Lower leg skin (tissue), 4 donors: ENCODE measurements at regions not wholly inside any gene's neighbourhood (a gene's known extent, or its start where the extent isn't known, plus 50 kb on each side); places are given as distances from the start of the nearest gene placed in this dataset.

Experiments
- DNase-seq, 2 donors: peaks; one replicate each; pipeline ENCODE4 v3.0.0-alpha.2; 2019; ENCODE audit warnings: low spot score in 2 of 2
- H3K4me3 ChIP-seq: fragments of 200-600 bp; sonication (generic); 2 replicates; pipeline ENCODE4 v1.5.1; 2017; ENCODE audit warnings: mild to moderate bottlenecking, low read depth; ENCODE audit not compliant: poor library complexity, severe bottlenecking
- CTCF ChIP-seq, 3 donors: fragments of 450-650 bp; IDR thresholded peaks; one replicate each; pipeline ENCODE4 v1.5.1; 2016; ENCODE audit warnings: antibody characterized with exemption in 3 of 3, mild to moderate bottlenecking in 3 of 3, moderate library complexity in 2 of 3
- POLR2A ChIP-seq, 2 donors: fragments of 450-650 bp; IDR thresholded peaks; one replicate each; pipeline ENCODE4 v1.6.1; 2016 to 2017; ENCODE audit warnings: antibody characterized with exemption in 2 of 2, mild to moderate bottlenecking in 1 of 2, moderate library complexity in 1 of 2
- WGBS, 2 donors: methylation state at CpG; one replicate each; pipeline ENCODE4 v1.1.5; 2018; 5-methylcytosine and 5-hydroxymethylcytosine counted together
- intact Hi-C: fragments of 100-400 bp; cut with DNase I; formaldehyde crosslinking; loops from one replicate; pipeline ENCODE4 v1.15.0; 2023; ENCODE audit warnings: low total_unique reads

DNA sequence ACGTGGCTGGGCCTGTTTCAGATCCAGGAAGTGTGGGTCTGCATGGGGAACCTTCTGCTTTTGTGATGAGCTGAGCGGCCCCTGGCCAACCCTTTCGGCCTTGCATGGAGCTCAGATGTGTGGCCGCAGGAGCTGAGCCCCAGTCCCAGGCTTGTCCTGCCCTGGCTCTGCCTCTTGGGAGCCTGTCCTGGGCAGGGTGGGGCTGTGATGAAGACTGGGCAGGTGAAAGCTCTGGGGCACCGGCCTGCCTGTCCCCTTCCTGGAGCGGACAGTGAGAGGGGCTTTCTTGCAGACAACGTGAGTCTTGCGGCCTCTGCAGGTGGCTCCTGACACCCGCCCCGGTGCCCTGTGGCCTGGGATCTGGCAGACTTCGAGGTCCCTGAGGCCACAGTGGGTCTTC, 1296.6 kb downstream of the BRD1 start:
- DNase-seq = no peak
- intact Hi-C loops = no loop called here
- TF ChIP-seq CTCF (IDR thresholded peaks at IDR 0.05) = no peak
- TF ChIP-seq POLR2A (IDR thresholded peaks at IDR 0.05) = no peak
- no peak overlapping the region for H3K4me3 ChIP-seq
- 79% methylated on average over 9 to 10 of the region's 11 CpGs for WGBS, 2 donors

- H3K4me3 ChIP-seq = no peak overlapping the region
- DNase-seq = no peak
- no peak for TF ChIP-seq CTCF (IDR thresholded peaks at IDR 0.05)
- TF ChIP-seq POLR2A (IDR thresholded peaks at IDR 0.05) = no peak
- intact Hi-C loops = no loop called here
- 58 to 87% methylated on average over 2 to 10 of the region's 10 CpGs for WGBS, 2 donors
Observed at GRCh38 chr22:48530666-48531065, 1297.0 kb downstream of the BRD1 start.

DNA sequence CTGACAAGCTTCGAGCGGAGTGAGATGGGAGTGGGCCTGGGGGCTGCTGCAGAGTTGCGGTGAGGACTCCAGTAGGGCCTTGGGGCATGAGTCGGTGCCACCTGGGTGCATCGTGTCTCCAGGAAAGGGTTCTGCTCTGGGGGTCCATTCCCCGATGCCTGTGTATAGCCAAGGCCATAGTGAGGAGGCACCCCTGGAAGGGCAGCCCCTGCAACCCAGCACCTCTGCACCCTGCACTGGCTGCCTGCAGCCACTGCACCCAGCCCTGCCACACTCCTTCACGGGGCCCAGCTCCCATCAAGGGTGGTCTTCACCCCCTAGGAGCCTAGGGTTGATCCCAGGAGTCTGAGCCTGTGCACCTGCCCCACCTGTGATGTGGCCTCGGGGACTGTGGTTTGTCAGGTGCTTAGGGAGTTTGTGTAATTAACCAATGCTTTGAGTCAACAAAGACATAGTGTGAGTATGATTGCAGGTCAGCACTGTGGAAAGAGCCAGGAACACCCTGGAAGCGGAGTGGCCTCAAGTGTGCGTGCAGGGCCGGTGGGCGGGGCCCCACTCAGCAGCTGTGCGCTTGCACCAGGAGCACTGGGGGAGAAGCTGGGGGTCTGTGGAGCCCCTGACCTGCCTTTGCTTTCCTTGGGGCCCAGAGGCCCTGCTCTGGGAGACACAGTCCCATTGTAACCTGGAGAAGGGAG, 1299.3 kb downstream of the BRD1 start:
- H3K4me3 ChIP-seq = no peak overlapping the region
- intact Hi-C loops = no loop called here
- no peak for DNase-seq

GRCh38 chr22:48523761-48524160, 1303.9 kb downstream of the BRD1 start:
- no peak for DNase-seq
- intact Hi-C loops = no loop called here
- TF ChIP-seq CTCF (IDR thresholded peaks at IDR 0.05) (no peak), POLR2A (IDR thresholded peaks at IDR 0.05) (no peak)
- 81 to 84% methylated on average over 10 to 13 of the region's 14 CpGs for WGBS, 2 donors
- no peak overlapping the region for H3K4me3 ChIP-seq

More for the DNA sequence above, 1299.3 kb downstream of the BRD1 start:
- TF ChIP-seq CTCF (IDR thresholded peaks at IDR 0.05) = no peak
- TF ChIP-seq POLR2A (IDR thresholded peaks at IDR 0.05) = no peak
- 84 to 86% methylated on average over 13 of the region's 13 CpGs for WGBS, 2 donors

- 88 to 93% methylated on average over 12 to 13 of the region's 19 CpGs for WGBS, 2 donors
- TF ChIP-seq CTCF (IDR thresholded peaks at IDR 0.05) = no peak
- TF ChIP-seq POLR2A (IDR thresholded peaks at IDR 0.05) = no peak
- intact Hi-C loops = no loop called here
- no peak overlapping the region for H3K4me3 ChIP-seq
- DNase-seq = no peak
Observed at GRCh38 chr22:48523091-48523490, 1304.6 kb downstream of the BRD1 start.

DNA sequence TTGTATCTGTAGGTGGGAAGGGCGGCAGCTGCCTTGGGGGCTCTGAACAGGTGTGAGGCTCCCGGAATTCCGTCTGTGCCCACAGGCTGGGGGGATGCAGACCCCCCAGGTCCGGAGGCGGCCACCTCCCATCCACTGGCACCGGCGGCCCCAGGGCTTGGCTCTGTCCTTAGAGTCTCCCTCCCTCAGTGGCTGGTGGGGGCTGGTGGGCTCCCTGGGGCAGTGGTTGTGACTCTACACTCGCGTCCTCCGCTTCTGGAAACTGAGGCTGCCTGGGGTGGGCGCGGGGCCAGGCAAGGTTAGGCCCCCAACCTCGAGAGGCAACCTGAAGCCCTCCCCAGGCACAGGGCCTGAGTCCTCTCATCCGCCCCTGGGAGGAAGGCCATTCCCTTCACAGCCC, 1305.4 kb downstream of the BRD1 start:
- TF ChIP-seq POLR2A (IDR thresholded peaks at IDR 0.05) (no peak), CTCF (IDR thresholded peaks at IDR 0.05) (no peak)
- H3K4me3 ChIP-seq = no peak overlapping the region
- intact Hi-C loops = no loop called here
- 82% methylated on average over 9 to 14 of the region's 14 CpGs for WGBS, 2 donors
- no peak for DNase-seq
